SK-N-MC (cell line): ENCODE measurements at regions not wholly inside any gene's neighbourhood (a gene's known extent, or its start where the extent isn't known, plus 50 kb on each side); places are given as distances from the start of the nearest gene placed in this dataset.

Experiments used
- EZH2 ChIP-seq: fragments of 200-600 bp; sonication (generic); IDR thresholded peaks from one replicate; pipeline ENCODE4 v1.6.1; 2017; ENCODE audit warnings: antibody characterized with exemption
- POLR2AphosphoS5 ChIP-seq: IDR thresholded peaks from 2 replicates; pipeline ENCODE4 v1.6.1; 2012; ENCODE audit warnings: mild to moderate bottlenecking, low read depth, low read length, borderline replicate concordance

DNA sequence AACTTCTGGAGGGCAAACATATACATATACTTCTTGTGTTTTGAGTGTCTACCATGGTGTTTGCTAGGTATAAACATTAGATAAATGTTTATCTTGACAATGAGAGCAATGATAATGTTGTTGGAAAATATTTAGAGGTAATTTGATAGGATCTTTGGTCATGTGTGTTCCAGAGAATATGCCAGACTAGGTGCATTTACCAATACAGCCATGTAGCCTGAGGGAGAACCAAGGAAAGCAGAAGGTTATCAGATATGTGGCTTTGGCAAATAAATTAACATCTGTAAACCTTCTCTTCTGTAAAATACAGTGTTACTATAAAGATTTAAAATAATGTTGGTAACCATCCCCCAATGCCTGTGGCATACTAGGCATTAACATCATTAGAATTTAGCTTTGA, 226.8 kb downstream of the C11orf87 start:
- TF ChIP-seq POLR2AphosphoS5 (no peak), EZH2 (no peak)
